ENCODE measurements at regions not wholly inside any gene's neighbourhood (a gene's known extent, or its start where the extent isn't known, plus 50 kb on each side); places are given as distances from the start of the nearest gene placed in this dataset.

DNA sequence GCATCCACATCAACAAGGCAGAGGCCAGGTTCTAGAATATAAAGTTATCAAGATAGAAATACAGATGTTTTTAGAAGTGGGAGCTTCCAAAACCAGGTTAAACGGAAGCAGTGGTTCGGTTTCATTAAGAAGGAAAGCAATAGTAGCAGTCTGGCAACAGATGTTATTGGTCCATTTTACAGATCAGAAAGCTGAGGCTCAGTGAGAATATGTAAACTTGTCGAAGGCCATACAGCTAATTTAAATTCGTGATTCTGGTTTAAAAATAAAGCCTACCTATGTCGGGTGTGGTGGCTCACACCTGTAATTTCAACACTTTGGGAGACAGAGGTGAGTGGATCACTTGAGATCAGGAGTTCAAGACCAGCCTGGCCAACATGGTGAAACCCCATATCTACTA, 160.6 kb downstream of the ARRDC3 start:
- DNase-seq (ENCODE audit: low spot score in 2 of 2), result no peak
- no peaks in the 10 kb centered on the region for H3K9me3 ChIP-seq
- H3K27me3 ChIP-seq (ENCODE audit: low read depth), result no peaks in the 10 kb centered on the region
- H3K4me3 ChIP-seq, result no peak overlapping the region
- in situ Hi-C loops (cut with MboI; ENCODE audit: low sequenced_read_pairs), result no loop called here
- H3K36me3 ChIP-seq (replicated peaks), result no peaks in the 10 kb centered on the region
- peaks cover 13% of the 10 kb centered on the region for H3K4me1 ChIP-seq

DNA sequence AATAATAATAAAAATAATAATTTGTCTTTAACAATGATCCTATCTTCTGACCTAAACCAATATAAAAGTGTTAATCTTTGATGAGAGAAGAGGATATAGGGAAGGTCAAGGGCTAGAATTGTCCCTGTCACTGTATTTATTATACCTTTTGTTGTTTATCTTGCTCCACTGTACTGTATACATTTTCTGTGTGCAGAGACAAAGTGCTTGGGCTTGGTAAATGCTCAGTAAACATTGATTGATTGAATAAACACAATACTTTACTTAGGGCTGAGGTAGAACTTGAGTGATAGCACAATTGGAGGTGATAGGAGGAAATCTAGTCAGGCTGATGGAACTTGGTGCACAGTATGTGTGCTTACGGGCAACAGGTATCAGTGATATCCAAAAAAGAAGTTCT, 161.2 kb downstream of the ARRDC3 start:
- H3K4me3 ChIP-seq, result no peak overlapping the region
- H3K9me3 ChIP-seq, result no peaks in the 10 kb centered on the region
- peaks cover 13% of the 10 kb centered on the region for H3K4me1 ChIP-seq
- H3K27me3 ChIP-seq (ENCODE audit: low read depth), result no peaks in the 10 kb centered on the region
- no peaks in the 10 kb centered on the region for H3K36me3 ChIP-seq (replicated peaks)
- no peak for DNase-seq (ENCODE audit: low spot score in 2 of 2)
- in situ Hi-C loops (cut with MboI; ENCODE audit: low sequenced_read_pairs), result no loop called here

DNA sequence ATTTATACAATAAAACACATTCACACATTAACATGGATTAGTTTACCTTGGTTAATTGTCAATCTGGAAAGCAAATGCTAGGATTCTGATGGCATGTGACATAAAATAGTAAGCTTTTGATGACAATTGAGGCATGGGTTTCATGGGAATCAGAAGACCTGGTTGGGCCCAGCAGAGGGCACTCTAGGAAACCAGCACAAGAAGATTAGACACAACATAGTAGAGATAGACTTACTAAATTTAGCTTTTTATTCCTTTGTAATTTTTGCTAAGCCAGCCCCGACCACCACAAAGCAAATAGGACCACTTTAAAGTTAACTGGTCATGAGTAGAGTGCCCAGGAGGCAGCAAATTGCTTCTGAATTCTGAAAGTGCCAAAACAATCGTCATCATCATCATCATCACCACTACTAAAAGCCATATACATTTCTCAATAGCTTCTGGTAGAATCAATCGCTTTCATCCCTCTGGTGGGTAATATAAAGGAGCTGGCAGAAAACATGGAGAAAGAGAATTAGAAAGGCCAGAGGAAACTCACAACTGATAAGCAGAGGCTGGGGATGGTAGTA, 163.2 kb downstream of the ARRDC3 start:
- DNase-seq (ENCODE audit: low spot score in 2 of 2), result peak in 1 of 2 experiments; percentile 42
- H3K4me3 ChIP-seq, result no peak overlapping the region
- in situ Hi-C loops (cut with MboI; ENCODE audit: low sequenced_read_pairs), result no loop called here
- H3K27me3 ChIP-seq (ENCODE audit: low read depth), result no peaks in the 10 kb centered on the region
- no peaks in the 10 kb centered on the region for H3K36me3 ChIP-seq (replicated peaks)
- H3K4me1 ChIP-seq, result peaks cover 13% of the 10 kb centered on the region
- no peaks in the 10 kb centered on the region for H3K9me3 ChIP-seq

DNA sequence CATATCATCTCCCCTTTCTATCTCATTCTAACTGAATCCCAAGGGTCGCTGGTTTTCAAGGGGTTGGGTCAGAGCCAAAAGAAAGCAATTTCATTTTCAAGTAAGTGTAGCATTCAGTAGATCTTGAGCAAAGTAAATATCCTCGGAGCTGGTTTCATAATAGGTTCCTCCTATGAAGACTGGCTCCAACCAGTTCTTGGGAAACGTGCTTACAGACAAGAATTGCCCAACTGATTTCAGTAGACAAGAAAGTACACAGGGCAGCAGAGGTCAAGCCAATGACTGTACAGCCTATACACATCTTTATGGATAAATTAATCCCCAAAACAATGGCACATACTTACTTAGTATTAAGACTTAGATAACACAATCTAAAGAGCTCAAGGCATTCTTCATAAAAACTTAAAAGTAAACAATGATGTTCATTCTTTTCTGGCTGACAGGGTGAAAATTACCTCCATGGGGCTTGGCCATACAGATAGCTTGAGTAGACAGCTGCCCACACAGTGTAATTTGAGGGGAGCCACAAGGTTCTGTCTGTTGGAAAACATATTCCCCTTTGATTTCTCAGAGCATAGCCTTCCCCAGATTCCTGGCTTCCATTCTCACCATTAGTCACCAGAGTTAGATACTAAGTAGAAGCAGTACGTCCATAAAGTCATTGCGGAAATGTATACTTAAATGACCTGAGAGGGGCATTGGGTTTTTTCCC, 163.9 kb downstream of the ARRDC3 start:
- peak; percentile 64 to 80 for DNase-seq (ENCODE audit: low spot score in 2 of 2)
- Histone ChIP-seq H3K27me3 (ENCODE audit: low read depth) (no peaks in the 10 kb centered on the region), H3K4me3 (no peak overlapping the region), H3K4me1 (peaks cover 13% of the 10 kb centered on the region), H3K9me3 (no peaks in the 10 kb centered on the region), H3K36me3 (replicated peaks) (no peaks in the 10 kb centered on the region)
- in situ Hi-C loops (cut with MboI; ENCODE audit: low sequenced_read_pairs), result no loop called here

DNA sequence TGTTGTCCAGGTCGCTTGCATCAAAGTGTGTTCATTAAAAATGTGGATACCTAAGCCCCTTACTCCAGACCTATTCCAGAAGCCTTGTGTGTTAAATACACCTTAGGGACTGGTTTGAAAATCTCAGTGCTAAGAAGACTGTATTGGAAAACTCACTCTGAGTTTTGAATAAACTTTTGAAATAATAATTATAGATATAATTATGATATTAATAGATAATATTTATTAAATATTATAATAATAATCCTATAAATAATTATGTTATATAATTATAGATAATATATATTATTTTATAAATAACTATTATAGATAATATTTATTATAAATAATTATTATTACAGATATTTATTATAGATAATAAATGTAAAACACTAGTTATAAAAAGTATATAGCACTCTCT, 165.3 kb downstream of the ARRDC3 start:
- Histone ChIP-seq H3K4me3 (no peak overlapping the region), H3K36me3 (replicated peaks) (no peaks in the 10 kb centered on the region), H3K27me3 (ENCODE audit: low read depth) (no peaks in the 10 kb centered on the region), H3K4me1 (peaks cover 16% of the 10 kb centered on the region), H3K9me3 (no peaks in the 10 kb centered on the region)
- in situ Hi-C loops (cut with MboI; ENCODE audit: low sequenced_read_pairs), result no loop called here
- no peak for DNase-seq (ENCODE audit: low spot score in 2 of 2)

DNA sequence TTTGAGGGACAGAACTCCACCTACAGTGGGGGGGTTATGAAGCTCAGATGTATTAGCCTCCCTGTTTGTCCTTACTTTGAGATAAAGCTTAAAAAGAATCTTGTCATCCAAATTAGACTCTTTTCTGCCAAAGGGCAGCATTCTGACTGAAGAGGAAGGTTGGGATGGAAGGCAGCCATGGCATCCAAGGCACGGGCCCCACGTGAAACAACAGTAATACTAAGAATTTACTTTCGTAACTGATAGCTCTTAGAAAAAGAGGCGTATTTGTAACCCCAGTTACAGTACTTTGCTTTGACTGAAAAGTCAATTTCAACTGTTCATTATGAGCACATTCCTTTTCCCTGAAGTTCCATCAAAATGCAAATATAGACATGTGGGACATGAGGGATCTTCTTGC, 168.5 kb downstream of the ARRDC3 start:
- no peaks in the 10 kb centered on the region for H3K9me3 ChIP-seq
- DNase-seq (ENCODE audit: low spot score in 2 of 2), result no peak
- no peaks in the 10 kb centered on the region for H3K36me3 ChIP-seq (replicated peaks)
- peaks cover 25% of the 10 kb centered on the region for H3K4me1 ChIP-seq
- no peaks in the 10 kb centered on the region for H3K27me3 ChIP-seq (ENCODE audit: low read depth)
- no peak overlapping the region for H3K4me3 ChIP-seq
- in situ Hi-C loops (cut with MboI; ENCODE audit: low sequenced_read_pairs), result no loop called here
